H1 (cell line): ENCODE measurements at regions not wholly inside any gene's neighbourhood (a gene's known extent, or its start where the extent isn't known, plus 50 kb on each side); places are given as distances from the start of the nearest gene placed in this dataset.

Experiments
- CTCF ChIA-PET: fragments of 300-600 bp; sonication (Branson Sonifier 250); formaldehyde crosslinking; loops from one replicate; lab custom pipeline; 2021; ENCODE audit not compliant: partially characterized antibody; lab: Charles Lee
- POLR2A ChIA-PET: fragments of 300-600 bp; sonication (Branson Sonifier 250); formaldehyde crosslinking; loops from one replicate; lab custom pipeline; 2021; ENCODE audit warnings: inconsistent platforms; ENCODE audit not compliant: partially characterized antibody; lab: Charles Lee
- DNase-seq, 2 experiments: peaks; one replicate each; pipeline versions ENCODE4 v3.0.0 to v3.0.0-alpha.2; 2010 to 2022; ENCODE audit warnings: low spot score in 2 of 2, low read depth in 1 of 2, mixed read lengths in 1 of 2
- FAIRE-seq: peaks from 2 replicates; lab custom pipeline; 2011; peaks lifted over from hg19 to GRCh38; lab: Jason Lieb, UNC
- H2AFZ ChIP-seq: 2 replicates; pipeline ENCODE4 v1.8.1; 2012; ENCODE audit warnings: low read length, inconsistent platforms
- H2AK5ac ChIP-seq: 2 replicates; pipeline ENCODE4 v1.6.1; 2013; ENCODE audit warnings: low read depth, low read length
- H2BK120ac ChIP-seq: replicated peaks from 2 replicates; pipeline ENCODE3; 2013; ENCODE audit warnings: low read depth, low read length, inconsistent platforms
- H2BK12ac ChIP-seq: 2 replicates; pipeline ENCODE4 v1.6.1; 2013; ENCODE audit warnings: low read depth, low read length
- H2BK15ac ChIP-seq: 2 replicates; pipeline ENCODE4 v1.6.1; 2013; ENCODE audit warnings: low read length
- H2BK20ac ChIP-seq: 2 replicates; pipeline ENCODE4 v1.6.1; 2013; ENCODE audit warnings: low read length
- H2BK5ac ChIP-seq: 2 replicates; pipeline ENCODE4 v1.6.1; 2013; ENCODE audit warnings: low read depth, low read length
- H3K14ac ChIP-seq: 2 replicates; pipeline ENCODE4 v1.6.1; 2013; ENCODE audit warnings: inconsistent platforms; ENCODE audit not compliant: insufficient read length
- H3K18ac ChIP-seq: 2 replicates; pipeline ENCODE4 v1.6.1; 2013; ENCODE audit warnings: low read length; ENCODE audit errors: extremely low read depth
- H3K23ac ChIP-seq: 2 replicates; pipeline ENCODE4 v1.6.1; 2013; ENCODE audit warnings: inconsistent platforms; ENCODE audit not compliant: insufficient read length
- H3K23me2 ChIP-seq: 2 replicates; pipeline ENCODE4 v1.6.1; 2013; ENCODE audit warnings: low read depth, low read length
- H3K27ac ChIP-seq: 2 replicates; pipeline ENCODE4 v1.6.1; 2011; ENCODE audit warnings: low read depth, low read length, inconsistent platforms
- H3K27me3 ChIP-seq, 4 experiments: replicated peaks in 1 of 4; 1 replicate in 1 of 4; 2 replicates in 3 of 4; pipeline versions ENCODE4 v1.6.1 to v1.8.1; 2011 to 2013; ENCODE audit warnings: low read length in 3 of 4, mild to moderate bottlenecking in 3 of 4, inconsistent platforms in 2 of 4, mixed read lengths in 2 of 4, moderate library complexity in 1 of 4; ENCODE audit not compliant: control insufficient read depth in 3 of 4, insufficient read depth in 3 of 4; ENCODE audit errors: extremely low read depth in 1 of 4
- H3K36me3 ChIP-seq, 4 experiments: 2 replicates each; pipeline versions ENCODE4 v1.6.1 to v1.8.1; 2011 to 2013; ENCODE audit warnings: mild to moderate bottlenecking in 4 of 4, low read length in 3 of 4, moderate library complexity in 2 of 4, control low read depth in 1 of 4, inconsistent platforms in 1 of 4; ENCODE audit not compliant: insufficient read depth in 4 of 4, control insufficient read depth in 2 of 4
- H3K4ac ChIP-seq: replicated peaks from 2 replicates; pipeline ENCODE3; 2013; ENCODE audit warnings: low read length, low read depth, mixed read lengths, inconsistent platforms; ENCODE audit not compliant: insufficient read length
- H3K4me1 ChIP-seq, 4 experiments: replicated peaks in 1 of 4; 1 replicate in 1 of 4; 2 replicates in 3 of 4; pipeline versions ENCODE4 v1.6.1 to v1.8.1; 2011 to 2013; ENCODE audit warnings: low read length in 3 of 4, inconsistent platforms in 2 of 4, mixed read lengths in 1 of 4; ENCODE audit not compliant: insufficient read depth in 4 of 4, control insufficient read depth in 3 of 4
- H3K4me2 ChIP-seq, 2 experiments: 2 replicates each; pipeline versions ENCODE4 v1.6.1 to v1.8.1; 2011 to 2013; ENCODE audit warnings: low read depth in 2 of 2, low read length in 2 of 2, control low read depth in 1 of 2, inconsistent platforms in 1 of 2, mild to moderate bottlenecking in 1 of 2; ENCODE audit not compliant: insufficient read depth in 1 of 2
- H3K4me3 ChIP-seq, 4 experiments: fragments of 200-600, 300-600 bp in 1 of 4; sonication (generic), shearing (Covaris generic), sonication (Bioruptor Twin) in 1 of 4; 2 replicates each; pipeline versions ENCODE4 v1.5.1 to v1.8.1; 2011 to 2016; ENCODE audit warnings: low read length in 4 of 4, low read depth in 3 of 4, control low read depth in 2 of 4, inconsistent platforms in 2 of 4, mild to moderate bottlenecking in 2 of 4, mixed read lengths in 1 of 4, moderate library complexity in 1 of 4; ENCODE audit not compliant: insufficient read depth in 2 of 4; ENCODE audit errors: extremely low read depth in 1 of 4
- H3K56ac ChIP-seq: replicated peaks from 2 replicates; pipeline ENCODE3; 2013; ENCODE audit warnings: low read depth, mild to moderate bottlenecking, mixed read lengths, low read length, inconsistent platforms; ENCODE audit not compliant: insufficient read length
- H3K79me1 ChIP-seq: 2 replicates; pipeline ENCODE4 v1.6.1; 2013; ENCODE audit warnings: low read depth, low read length, control low read depth
- H3K79me2 ChIP-seq, 2 experiments: 2 replicates each; pipeline versions ENCODE4 v1.6.1 to v1.8.1; 2012 to 2013; ENCODE audit warnings: low read length in 2 of 2, mild to moderate bottlenecking in 2 of 2, inconsistent platforms in 1 of 2; ENCODE audit not compliant: insufficient read depth in 2 of 2, control insufficient read depth in 1 of 2
- H3K9ac ChIP-seq, 4 experiments: replicated peaks in 1 of 4; 1 replicate in 1 of 4; 2 replicates in 3 of 4; pipeline versions ENCODE4 v1.6.1 to v1.8.1; 2011 to 2013; ENCODE audit warnings: low read depth in 3 of 4, low read length in 3 of 4, control low read depth in 2 of 4, mild to moderate bottlenecking in 2 of 4, moderate library complexity in 2 of 4, inconsistent platforms in 1 of 4; ENCODE audit errors: extremely low read depth in 1 of 4
- H3K9me3 ChIP-seq, 2 experiments: 2 replicates each; pipeline versions ENCODE4 v1.6.1 to v1.8.1; 2012 to 2013; ENCODE audit warnings: mild to moderate bottlenecking in 2 of 2, moderate library complexity in 2 of 2, control low read depth in 1 of 2, inconsistent platforms in 1 of 2, low read depth in 1 of 2, low read length in 1 of 2, mixed read lengths in 1 of 2; ENCODE audit not compliant: insufficient read depth in 2 of 2
- H4K20me1 ChIP-seq, 2 experiments: replicated peaks in 1 of 2; 2 replicates each; pipeline versions ENCODE3 to v1.8.1; 2011 to 2013; ENCODE audit warnings: inconsistent platforms in 2 of 2, low read length in 2 of 2, mild to moderate bottlenecking in 1 of 2; ENCODE audit not compliant: insufficient read depth in 2 of 2, control insufficient read depth in 1 of 2
- H4K5ac ChIP-seq: 2 replicates; pipeline ENCODE4 v1.6.1; 2013; ENCODE audit warnings: low read length, low read depth, mixed read lengths, inconsistent platforms; ENCODE audit not compliant: insufficient read length
- H4K8ac ChIP-seq: 2 replicates; pipeline ENCODE4 v1.8.0; 2013; ENCODE audit warnings: mild to moderate bottlenecking, moderate library complexity, low read length, inconsistent platforms; ENCODE audit not compliant: insufficient read depth; ENCODE audit errors: extremely low read depth
- H4K91ac ChIP-seq: replicated peaks from 2 replicates; pipeline ENCODE3; 2013; ENCODE audit warnings: low read length, mixed read lengths, inconsistent platforms; ENCODE audit not compliant: insufficient read length
- BRCA1 ChIP-seq: IDR thresholded peaks from 2 replicates; pipeline ENCODE4 v1.6.1; 2012; ENCODE audit warnings: low read depth, low read length, improper control_type of control experiment
- CTCF ChIP-seq, 3 experiments: IDR thresholded peaks; 1 replicate in 2 of 3; 2 replicates in 1 of 3; pipeline versions ENCODE4 v1.5.1 to v1.6.1; 2011; ENCODE audit warnings: low read length in 3 of 3, mild to moderate bottlenecking in 3 of 3, inconsistent platforms in 2 of 3, low read depth in 1 of 3, moderate library complexity in 1 of 3; ENCODE audit not compliant: insufficient read depth in 1 of 3; ENCODE audit errors: control extremely low read depth in 1 of 3
- E2F6 ChIP-seq: IDR thresholded peaks from 2 replicates; pipeline ENCODE4 v1.6.1; 2012; ENCODE audit warnings: inconsistent platforms
- EZH2 ChIP-seq: fragments of 200-600 bp; sonication (generic); IDR thresholded peaks from 2 replicates; pipeline ENCODE4 v1.7.1; 2012; ENCODE audit warnings: low read depth, mild to moderate bottlenecking, moderate library complexity, low read length, inconsistent platforms; ENCODE audit not compliant: severe bottlenecking
- HDAC6 ChIP-seq: IDR thresholded peaks from one replicate; pipeline ENCODE4 v1.7.1; 2012; ENCODE audit warnings: low read depth, mild to moderate bottlenecking, inconsistent platforms, low read length, moderate library complexity
- MAX ChIP-seq: IDR thresholded peaks from 2 replicates; pipeline ENCODE4 v1.6.1; 2012; ENCODE audit warnings: inconsistent platforms
- NRF1 ChIP-seq: IDR thresholded peaks from 2 replicates; pipeline ENCODE4 v1.6.1; 2011; ENCODE audit warnings: mild to moderate bottlenecking, low read depth, low read length, improper control_type of control experiment
- SIRT6 ChIP-seq: IDR thresholded peaks from one replicate; pipeline ENCODE4 v1.7.1; 2012; ENCODE audit warnings: low read length, inconsistent platforms
- TCF12 ChIP-seq: IDR thresholded peaks from 2 replicates; pipeline ENCODE4 v1.6.1; 2011; ENCODE audit warnings: low read depth, mild to moderate bottlenecking, low read length
- USF2 ChIP-seq: IDR thresholded peaks from 2 replicates; pipeline ENCODE4 v1.6.1; 2011; ENCODE audit warnings: low read length, improper control_type of control experiment
- WGBS, 2 experiments: shearing (Covaris generic) in 1 of 2; methylation state at CpG; one replicate each; pipeline versions ENCODE4 v1.1.6 to v1.1.7; 2013 to 2015; ENCODE audit warnings: low lambda C conversion rate in 2 of 2, mixed read lengths in 2 of 2, inconsistent platforms in 1 of 2, low coverage in 1 of 2, missing lambda C conversion rate in 1 of 2; ENCODE audit not compliant: insufficient replicate concordance in 2 of 2, insufficient coverage in 1 of 2, insufficient read length in 1 of 2; ENCODE audit errors: extremely low coverage in 1 of 2, missing lambda C conversion rate in 1 of 2; 5-methylcytosine and 5-hydroxymethylcytosine counted together

- no peak overlapping the region for H4K91ac ChIP-seq
- H2AK5ac ChIP-seq, result no peak overlapping the region
- H3K27ac ChIP-seq, result no peak overlapping the region
- ChIA-PET POLR2A (no interaction called here), CTCF (no interaction called here)
- no peak for DNase-seq
- no peak overlapping the region for H2BK12ac ChIP-seq
- no peak overlapping the region for H3K23ac ChIP-seq
- no peak overlapping the region for H2BK15ac ChIP-seq
- H2BK120ac ChIP-seq, result no peak overlapping the region
- no peaks in the 10 kb centered on the region for H3K36me3 ChIP-seq
- no peak overlapping the region for H4K8ac ChIP-seq
- no peak overlapping the region for H2AFZ ChIP-seq
- no peak overlapping the region for H2BK5ac ChIP-seq
- no peak for FAIRE-seq
- no peaks in the 10 kb centered on the region for H3K79me2 ChIP-seq
- no peaks in the 10 kb centered on the region for H4K20me1 ChIP-seq
- H3K4me3 ChIP-seq, result no peak overlapping the region
- H3K9ac ChIP-seq, result no peak overlapping the region
- no peaks in the 10 kb centered on the region for H3K27me3 ChIP-seq
- no peak overlapping the region for H3K18ac ChIP-seq
- H3K4me1 ChIP-seq, result no peaks in the 10 kb centered on the region
- WGBS, 2 experiments, result 83% methylated on average over 2 of the region's 2 CpGs; no CpG with 5 or more reads in 1 of the 2 experiments
- no peak overlapping the region for H2BK20ac ChIP-seq
- no peak overlapping the region for H3K14ac ChIP-seq
- no peak overlapping the region for H3K56ac ChIP-seq
- H3K79me1 ChIP-seq, result no peaks in the 10 kb centered on the region
- H4K5ac ChIP-seq, result no peak overlapping the region
- H3K9me3 ChIP-seq, result no peaks in the 10 kb centered on the region
- no peaks in the 10 kb centered on the region for H3K23me2 ChIP-seq
- H3K4ac ChIP-seq, result no peak overlapping the region
- no peak overlapping the region for H3K4me2 ChIP-seq
- TF ChIP-seq CTCF (IDR thresholded peaks at IDR 0.05; ENCODE audit: control extremely low read depth in 1 of 3, insufficient read depth in 1 of 3, low read depth in 1 of 3, low read length in 3 of 3), result no peak
- no peak for TF ChIP-seq MAX
- no peak for TF ChIP-seq SIRT6
- no peak for TF ChIP-seq E2F6
- no peak for TF ChIP-seq TCF12
- no peak for TF ChIP-seq BRCA1
- TF ChIP-seq NRF1, result no peak
- no peak for TF ChIP-seq EZH2
- TF ChIP-seq USF2, result no peak
- no peak for TF ChIP-seq HDAC6
These were observed 172.3 kb downstream of the ARL6IP6 start for GRCh38 chr2:152890736-152891135.
